Esophagus muscularis mucosa (tissue), 4 donors: ENCODE measurements at regions not wholly inside any gene's neighbourhood (a gene's known extent, or its start where the extent isn't known, plus 50 kb on each side); places are given as distances from the start of the nearest gene placed in this dataset.

Source experiments
- CTCF ChIP-seq, 3 experiments: fragments of 200-600 bp in 2 of 3; fragments of 450-650 bp in 1 of 3; sonication (generic) in 2 of 3; IDR thresholded peaks; one replicate each; pipeline ENCODE4 v1.5.1; 2017 to 2019; ENCODE audit warnings: antibody characterized with exemption in 3 of 3, mild to moderate bottlenecking in 2 of 3, moderate library complexity in 1 of 3
- EP300 ChIP-seq: sonication (generic); formaldehyde crosslinking; IDR thresholded peaks from one replicate; pipeline ENCODE4 v1.6.1; 2017; ENCODE audit warnings: antibody characterized with exemption
- POLR2A ChIP-seq: fragments of 450-650 bp; IDR thresholded peaks from one replicate; pipeline ENCODE4 v1.6.1; 2017; ENCODE audit warnings: antibody characterized with exemption, moderate library complexity, mild to moderate bottlenecking, low read depth
- POLR2AphosphoS5 ChIP-seq, 2 donors: sonication (generic); formaldehyde crosslinking; IDR thresholded peaks; one replicate each; pipeline ENCODE4 v1.6.1; 2017; ENCODE audit warnings: antibody characterized with exemption in 2 of 2

DNA sequence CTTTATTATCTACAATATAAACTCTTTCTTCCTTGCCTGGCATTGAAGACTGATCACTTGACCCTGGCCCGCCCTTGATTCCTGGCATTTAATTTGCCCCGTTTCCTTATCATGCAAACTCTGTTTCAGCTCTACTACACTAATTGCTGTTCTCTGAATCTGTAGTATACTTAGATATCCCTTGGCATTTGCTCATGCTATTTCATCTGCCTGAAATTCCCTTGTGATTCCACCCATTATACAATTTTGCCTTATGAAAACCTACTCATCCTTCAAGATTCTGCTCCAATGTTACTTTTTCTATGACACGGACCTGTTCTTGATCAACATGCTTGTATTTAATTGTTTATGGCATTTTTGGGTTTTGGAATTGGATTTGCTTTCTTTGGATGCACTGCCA is 459.9 kb upstream of the AMOT start:
- TF ChIP-seq CTCF (IDR thresholded peaks at IDR 0.05) (no peak), POLR2A (no peak), POLR2AphosphoS5 (IDR thresholded peaks at IDR 0.05) (no peak), EP300 (no peak)
